ENCODE measurements at regions not wholly inside any gene's neighbourhood (a gene's known extent, or its start where the extent isn't known, plus 50 kb on each side); places are given as distances from the start of the nearest gene placed in this dataset.

DNA sequence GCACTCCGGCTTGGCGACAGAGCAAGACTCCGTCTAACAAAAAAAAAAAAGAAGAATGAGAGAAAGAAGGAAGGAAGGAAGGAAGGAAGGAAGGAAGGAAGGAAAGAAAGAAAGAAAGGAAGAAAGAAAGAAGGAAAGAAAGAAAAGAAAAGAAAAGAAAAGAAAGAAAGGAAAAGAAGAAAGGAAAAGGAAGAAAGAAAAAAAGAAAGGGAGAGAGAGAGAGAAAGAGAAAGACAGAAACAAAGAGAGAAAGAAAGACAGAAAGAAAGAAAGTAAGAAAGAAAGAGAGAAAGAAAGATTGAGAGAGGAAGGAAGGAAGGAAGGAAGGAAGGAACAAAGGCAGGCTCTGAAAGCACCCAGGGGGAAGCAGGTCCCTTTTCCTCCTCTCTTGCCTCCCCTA, 336.6 kb upstream of the GATB start:
- no peak for TF ChIP-seq CTCF (IDR thresholded peaks at IDR 0.05)
- TF ChIP-seq ZFX (IDR thresholded peaks at IDR 0.05; ENCODE audit: borderline replicate concordance): no peak

Data from 22Rv1 (cell line).